Activated CD8-positive, alpha-beta memory T cell treated with anti-CD3 and anti-CD28 coated beads, Interleukin-2, amount 50 U/mL, for 48 hours (primary cell): ENCODE measurements at regions not wholly inside any gene's neighbourhood (a gene's known extent, or its start where the extent isn't known, plus 50 kb on each side); places are given as distances from the start of the nearest gene placed in this dataset.

Source experiments
- DNase-seq: peaks from one replicate; pipeline ENCODE4 v3.0.0-alpha.2; 2020

- no peak for DNase-seq
Observed at GRCh38 chr5:4420177-4420576, 720.0 kb upstream of the ADAMTS16 start.

GRCh38 chr5:4420681-4421080 is 719.4 kb upstream of the ADAMTS16 start:
- DNase-seq: no peak

GRCh38 chr5:4422247-4422646 is 717.9 kb upstream of the ADAMTS16 start:
- DNase-seq: no peak

- no peak for DNase-seq
Observed at GRCh38 chr5:4424895-4425294, 715.2 kb upstream of the ADAMTS16 start.

- DNase-seq: no peak
Observed at GRCh38 chr5:4440536-4440935, 699.6 kb upstream of the ADAMTS16 start.

GRCh38 chr5:4442221-4442620 is 697.9 kb upstream of the ADAMTS16 start:
- DNase-seq: no peak

- no peak for DNase-seq
Observed at GRCh38 chr5:4447657-4448056, 692.5 kb upstream of the ADAMTS16 start.

- DNase-seq: no peak
Observed at GRCh38 chr5:4453655-4454054, 686.5 kb upstream of the ADAMTS16 start.

- DNase-seq: no peak
Observed at GRCh38 chr5:4479426-4479825, 660.7 kb upstream of the ADAMTS16 start.

- DNase-seq: no peak
Observed at GRCh38 chr5:4480528-4481349, 659.4 kb upstream of the ADAMTS16 start.

- DNase-seq: no peak
Observed at GRCh38 chr5:4487581-4487980, 652.5 kb upstream of the ADAMTS16 start.

- DNase-seq: no peak
Observed at GRCh38 chr5:4511996-4512656, 628.0 kb upstream of the ADAMTS16 start.

- DNase-seq: no peak
Observed at GRCh38 chr5:4513381-4513780, 626.7 kb upstream of the ADAMTS16 start.

GRCh38 chr5:4514067-4514648 is 626.0 kb upstream of the ADAMTS16 start:
- no peak for DNase-seq

- no peak for DNase-seq
Observed at GRCh38 chr5:4518903-4519672, 621.0 kb upstream of the ADAMTS16 start.

GRCh38 chr5:4520559-4520958 is 619.6 kb upstream of the ADAMTS16 start:
- DNase-seq: no peak

GRCh38 chr5:4523038-4523437 is 617.1 kb upstream of the ADAMTS16 start:
- DNase-seq: no peak

GRCh38 chr5:4531756-4532704 is 608.1 kb upstream of the ADAMTS16 start:
- no peak for DNase-seq

- DNase-seq: no peak
Observed at GRCh38 chr5:4532705-4533080, 607.4 kb upstream of the ADAMTS16 start.

- DNase-seq: no peak
Observed at GRCh38 chr5:4533457-4534105, 606.5 kb upstream of the ADAMTS16 start.

GRCh38 chr5:4537489-4537888 is 602.6 kb upstream of the ADAMTS16 start:
- DNase-seq: no peak
